Panc1 (cell line): ENCODE measurements at regions not wholly inside any gene's neighbourhood (a gene's known extent, or its start where the extent isn't known, plus 50 kb on each side); places are given as distances from the start of the nearest gene placed in this dataset.

Experiments used
- ATAC-seq: fragments of 200-7000 bp; cut with Tn5 transposase; 2 replicates; pipeline ENCODE4 v1.9.1; 2020; ENCODE audit warnings: mild to moderate bottlenecking, moderate library complexity
- BruUV-seq: library from RNA; stranded (reverse); fragments of 400-500 nt; replicated peaks from 2 replicates; lab custom pipeline; 2021; lab: Mats Ljungman, UMichigan
- CTCF ChIA-PET: fragments of 300-600 bp; sonication (Branson Sonifier 250); formaldehyde crosslinking; loops from one replicate; lab custom pipeline; 2022; ENCODE audit warnings: antibody characterized with exemption; lab: Charles Lee
- POLR2A ChIA-PET: fragments of 300-600 bp; sonication (Branson Sonifier 250); formaldehyde crosslinking; loops from one replicate; lab custom pipeline; 2022; ENCODE audit warnings: antibody characterized with exemption; lab: Charles Lee
- DNase-seq: peaks from one replicate; pipeline ENCODE4 v3.0.0-alpha.2; 2010; ENCODE audit warnings: low read depth, low spot score
- H3K27ac ChIP-seq: 2 replicates; pipeline ENCODE4 v1.5.1; 2011; ENCODE audit warnings: mild to moderate bottlenecking, low read length, inconsistent platforms
- H3K27me3 ChIP-seq: fragments of 200-500 bp; sonication (Bioruptor generic); 2 replicates; pipeline ENCODE4 v1.6.0; 2014; ENCODE audit warnings: low read length, inconsistent platforms; ENCODE audit not compliant: control insufficient read depth, insufficient read depth
- H3K36me3 ChIP-seq: fragments of 200-500 bp; sonication (Bioruptor generic); 2 replicates; pipeline ENCODE4 v1.5.1; 2014; ENCODE audit warnings: inconsistent platforms, mild to moderate bottlenecking, low read length, moderate library complexity; ENCODE audit not compliant: control insufficient read depth, insufficient read depth
- H3K4me1 ChIP-seq: 2 replicates; pipeline ENCODE4 v1.5.1; 2011; ENCODE audit warnings: inconsistent platforms, mild to moderate bottlenecking, low read length, moderate library complexity; ENCODE audit not compliant: control insufficient read depth, insufficient read depth
- H3K4me3 ChIP-seq, 2 experiments: 2 replicates each; pipeline ENCODE4 v1.5.1; 2011 to 2012; ENCODE audit warnings: low read depth in 2 of 2, low read length in 2 of 2, mild to moderate bottlenecking in 2 of 2, inconsistent platforms in 1 of 2, moderate library complexity in 1 of 2
- H3K9me3 ChIP-seq: fragments of 200-500 bp; sonication (Bioruptor generic); 2 replicates; pipeline ENCODE4 v1.5.1; 2014; ENCODE audit warnings: low read depth, mild to moderate bottlenecking, inconsistent platforms, low read length, moderate library complexity; ENCODE audit not compliant: control insufficient read depth, insufficient read depth
- CTCF ChIP-seq: fragments of 450-650 bp; IDR thresholded peaks from 2 replicates; pipeline ENCODE4 v1.5.1; 2017; ENCODE audit warnings: mild to moderate bottlenecking
- POLR2AphosphoS5 ChIP-seq: IDR thresholded peaks from 2 replicates; pipeline ENCODE4 v1.6.1; 2012; ENCODE audit warnings: mild to moderate bottlenecking, low read depth, low read length, moderate library complexity
- REST ChIP-seq, 2 experiments: IDR thresholded peaks; 2 replicates each; pipeline ENCODE4 v1.6.1; 2011 to 2012; ENCODE audit warnings: low read depth in 2 of 2, control low read depth in 1 of 2, low read length in 1 of 2, mild to moderate bottlenecking in 1 of 2, moderate library complexity in 1 of 2; ENCODE audit not compliant: insufficient read depth in 1 of 2
- SIN3A ChIP-seq: IDR thresholded peaks from 2 replicates; pipeline ENCODE4 v1.6.1; 2012; ENCODE audit warnings: low read depth, mild to moderate bottlenecking, low read length, moderate library complexity, borderline replicate concordance; ENCODE audit not compliant: insufficient read depth
- TCF7L2 ChIP-seq: IDR thresholded peaks from 2 replicates; pipeline ENCODE4 v1.6.1; 2011; ENCODE audit warnings: mild to moderate bottlenecking, low read depth, low read length, inconsistent platforms
- in situ Hi-C: cut with HindIII; loops from 2 replicates; pipeline ENCODE4 v1.10.0; 2016; ENCODE audit warnings: low sequenced_read_pairs, low pct_unique_long_range_greater_than_20kb
- intact Hi-C: fragments of 100-400 bp; cut with micrococcal nuclease; formaldehyde crosslinking; loops from one replicate; pipeline ENCODE4 v1.10.0; 2022; ENCODE audit not compliant: unreplicated experiment

- no TSS peak for BruUV-seq
- in situ Hi-C loops = no loop called here
- no peaks in the 10 kb centered on the region for H3K27me3 ChIP-seq
- H3K36me3 ChIP-seq = no peaks in the 10 kb centered on the region
- no peaks in the 10 kb centered on the region for H3K9me3 ChIP-seq
- intact Hi-C loops = no loop called here
- ATAC-seq (no peak), DNase-seq (no peak)
- no peaks in the 10 kb centered on the region for H3K4me1 ChIP-seq
- ChIA-PET POLR2A (no interaction called here), CTCF (no interaction called here)
- no peak overlapping the region for H3K4me3 ChIP-seq
- TF ChIP-seq REST (IDR thresholded peaks at IDR 0.05; ENCODE audit: insufficient read depth in 1 of 2, low read depth in 2 of 2, low read length in 1 of 2) (no peak), TCF7L2 (no peak), POLR2AphosphoS5 (no peak), CTCF (no peak), SIN3A (no peak)
- H3K27ac ChIP-seq = no peak overlapping the region
These were observed 441.3 kb downstream of the TBL1XR1 start for GRCh38 chr3:176755977-176756376.

- Histone ChIP-seq H3K4me3 (no peak overlapping the region), H3K27me3 (no peaks in the 10 kb centered on the region), H3K36me3 (no peaks in the 10 kb centered on the region), H3K4me1 (no peaks in the 10 kb centered on the region), H3K9me3 (no peaks in the 10 kb centered on the region), H3K27ac (no peak overlapping the region)
- DNase-seq (no peak), ATAC-seq (no peak)
- BruUV-seq = no TSS peak
- CTCF ChIA-PET = no interaction called here
- intact Hi-C loops = no loop called here
- in situ Hi-C loops = no loop called here
- TF ChIP-seq TCF7L2 = no peak
- no peak for TF ChIP-seq SIN3A
- TF ChIP-seq CTCF = no peak
- no peak for TF ChIP-seq POLR2AphosphoS5
- TF ChIP-seq REST (IDR thresholded peaks at IDR 0.05; ENCODE audit: insufficient read depth in 1 of 2, low read depth in 2 of 2, low read length in 1 of 2) = no peak
- POLR2A ChIA-PET = no interaction called here
These were observed 441.7 kb downstream of the TBL1XR1 start for GRCh38 chr3:176755552-176755951.
